ENCODE measurements at regions not wholly inside any gene's neighbourhood (a gene's known extent, or its start where the extent isn't known, plus 50 kb on each side); places are given as distances from the start of the nearest gene placed in this dataset.

DNA sequence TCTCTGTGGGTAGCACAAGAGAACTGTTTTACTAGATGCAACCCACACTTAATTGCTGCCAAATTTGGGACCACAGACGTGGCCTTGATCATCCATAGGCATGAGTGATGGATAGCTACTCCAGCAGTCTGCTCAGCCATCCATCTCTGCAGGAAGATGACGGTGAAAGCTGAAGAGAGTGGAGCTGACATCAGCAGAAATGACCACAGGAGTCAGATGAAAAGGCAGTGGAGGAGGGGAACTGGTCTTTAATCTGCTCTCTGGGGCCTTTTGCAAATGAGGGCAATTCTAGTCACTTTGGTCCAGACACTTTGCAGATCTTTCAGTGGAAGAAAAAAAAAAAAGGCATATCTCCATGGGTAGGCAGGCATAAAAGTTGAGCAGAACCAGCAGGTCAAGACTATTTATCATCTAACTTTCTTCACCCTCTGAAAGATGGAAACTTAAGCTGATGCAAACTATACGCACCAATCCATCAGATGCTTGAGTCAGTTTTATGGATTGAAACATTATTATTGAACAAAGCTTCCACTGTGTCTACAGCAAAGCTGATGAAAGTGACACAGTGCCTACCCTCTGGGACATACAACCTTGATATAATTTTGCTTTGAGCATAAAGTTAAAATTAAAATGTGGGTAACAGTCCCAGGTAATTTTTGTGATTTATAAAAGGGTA is 281.6 kb upstream of the OBI1 start:
- TF ChIP-seq SUZ12 (IDR thresholded peaks at IDR 0.05; ENCODE audit: extremely low read depth, insufficient read depth, insufficient read length) (no peak), ZNF274 (IDR thresholded peaks at IDR 0.05; ENCODE audit: low read depth, low read length) (no peak), YY1 (IDR thresholded peaks at IDR 0.05; ENCODE audit: insufficient read depth, insufficient read length) (no peak)
